ENCODE measurements at regions not wholly inside any gene's neighbourhood (a gene's known extent, or its start where the extent isn't known, plus 50 kb on each side); places are given as distances from the start of the nearest gene placed in this dataset.
"Not testable (repeated sequence)": the region's sequence is repeated elsewhere in the genome, so short reads cannot be mapped to it uniquely, and the experiment has no call there.

GRCh38 chr6:1197309-1197708 is 114.6 kb upstream of the FOXQ1 start:
- DNase-seq, result no peak

GRCh38 chr6:1191141-1191630 is 120.7 kb upstream of the FOXQ1 start:
- no peak for DNase-seq

- DNase-seq, result no peak
These were observed 121.5 kb upstream of the FOXQ1 start for GRCh38 chr6:1190366-1190765.

- DNase-seq, result no peak
These were observed 123.7 kb upstream of the FOXQ1 start for GRCh38 chr6:1188199-1188598.

GRCh38 chr6:1187293-1188131 is 124.4 kb upstream of the FOXQ1 start:
- DNase-seq, result no peak

- DNase-seq, result no peak
These were observed 127.6 kb upstream of the FOXQ1 start for GRCh38 chr6:1184318-1184717.

- no peak for DNase-seq
These were observed 129.0 kb upstream of the FOXQ1 start for GRCh38 chr6:1182722-1183521.

- DNase-seq, result no peak
These were observed 129.8 kb upstream of the FOXQ1 start for GRCh38 chr6:1181939-1182605.

GRCh38 chr6:1179571-1180459 is 132.1 kb upstream of the FOXQ1 start:
- DNase-seq, result no peak

- no peak for DNase-seq
These were observed 133.3 kb upstream of the FOXQ1 start for GRCh38 chr6:1178590-1178989.

- no peak for DNase-seq
These were observed 135.3 kb upstream of the FOXQ1 start for GRCh38 chr6:1176567-1176966.

GRCh38 chr6:1175877-1176276 is 136.0 kb upstream of the FOXQ1 start:
- DNase-seq, result no peak

- no peak for DNase-seq
These were observed 141.1 kb upstream of the FOXQ1 start for GRCh38 chr6:1170794-1171193.

GRCh38 chr6:1164600-1164999 is 147.3 kb upstream of the FOXQ1 start:
- no peak for DNase-seq

GRCh38 chr6:1163501-1163900 is 148.4 kb upstream of the FOXQ1 start:
- DNase-seq, result no peak

GRCh38 chr6:1162367-1163275 is 149.3 kb upstream of the FOXQ1 start:
- DNase-seq, result no peak

- not testable (repeated sequence) for DNase-seq
These were observed 155.5 kb upstream of the FOXQ1 start for GRCh38 chr6:1156411-1156810.

- no peak for DNase-seq
These were observed 158.1 kb upstream of the FOXQ1 start for GRCh38 chr6:1153696-1154245.

GRCh38 chr6:1146500-1146899 is 165.4 kb upstream of the FOXQ1 start:
- DNase-seq, result no peak

GRCh38 chr6:1145768-1146218 is 166.1 kb upstream of the FOXQ1 start:
- no peak for DNase-seq

Data from activated CD4-positive, alpha-beta T cell treated with anti-CD3 and anti-CD28 coated beads, Interleukin-10, Interleukin-2, amounts not matched to agents 100 ng/mL and 50 ng/mL, durations not matched to agents 16 hours and 8 hours (primary cell).